SK-N-MC (cell line): ENCODE measurements at regions not wholly inside any gene's neighbourhood (a gene's known extent, or its start where the extent isn't known, plus 50 kb on each side); places are given as distances from the start of the nearest gene placed in this dataset.
"Not testable (repeated sequence)": the region's sequence is repeated elsewhere in the genome, so short reads cannot be mapped to it uniquely, and the experiment has no call there.

Experiments
- EZH2 ChIP-seq: fragments of 200-600 bp; sonication (generic); IDR thresholded peaks from one replicate; pipeline ENCODE4 v1.6.1; 2017; ENCODE audit warnings: antibody characterized with exemption
- FOXP2 ChIP-seq: optimal IDR thresholded peaks from 2 replicates; pipeline ENCODE3; 2011; ENCODE audit warnings: mild to moderate bottlenecking, moderate library complexity; ENCODE audit not compliant: insufficient read depth; ENCODE audit errors: extremely low read length, control extremely low read depth
- POLR2AphosphoS5 ChIP-seq: IDR thresholded peaks from 2 replicates; pipeline ENCODE4 v1.6.1; 2012; ENCODE audit warnings: mild to moderate bottlenecking, low read depth, low read length, borderline replicate concordance

DNA sequence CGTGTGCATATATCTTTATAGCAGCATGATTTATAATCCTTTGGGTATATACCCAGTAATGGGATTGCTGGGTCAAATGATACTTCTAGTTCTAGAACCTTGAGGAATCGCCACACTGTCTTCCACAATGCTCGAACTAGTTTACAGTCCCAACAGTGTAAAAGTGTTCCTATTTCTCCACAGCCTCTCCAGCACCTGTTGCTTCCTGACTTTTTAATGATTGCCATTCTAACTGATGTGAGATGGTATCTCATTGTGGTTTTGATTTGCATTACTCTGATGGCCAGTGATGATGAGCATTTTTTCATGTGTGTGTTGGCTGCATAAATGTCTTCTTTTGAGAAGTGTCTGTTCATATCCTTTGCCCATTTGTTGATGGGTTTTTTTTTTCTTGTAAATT lies 66.0 kb upstream of the TNKS2 start:
- TF ChIP-seq POLR2AphosphoS5, EZH2, FOXP2: not testable (repeated sequence)
